ENCODE measurements at regions not wholly inside any gene's neighbourhood (a gene's known extent, or its start where the extent isn't known, plus 50 kb on each side); places are given as distances from the start of the nearest gene placed in this dataset.

DNA sequence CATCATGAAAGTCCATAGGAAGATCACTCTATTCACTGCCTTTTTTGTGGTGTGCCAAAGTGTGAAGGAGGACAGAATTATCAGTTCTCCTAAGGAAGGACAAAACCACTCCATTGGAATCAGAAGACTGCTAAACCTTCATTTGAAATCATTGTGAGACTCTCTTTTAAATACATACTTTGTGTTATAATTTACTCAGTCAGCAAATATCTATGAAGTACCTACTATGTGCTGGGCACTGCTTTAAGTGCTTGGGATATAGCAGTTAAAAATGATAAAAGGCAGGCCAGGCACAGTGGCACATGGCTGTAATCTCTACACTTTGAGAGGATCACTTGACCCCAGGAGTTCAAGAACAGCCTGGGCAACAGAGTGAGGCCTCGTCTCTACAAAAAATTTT is 692.3 kb downstream of the DSC3 start:
- Histone ChIP-seq H3K27ac (ENCODE audit: extremely low read length, insufficient read depth, low read length) (no peak overlapping the region), H4K20me1 (ENCODE audit: insufficient read depth, low read length) (no peaks in the 10 kb centered on the region), H3K9ac (ENCODE audit: insufficient read depth, low read depth, low read length) (no peak overlapping the region), H3K27me3 (ENCODE audit: control insufficient read depth in 1 of 2, insufficient read depth in 2 of 2, low read length in 2 of 2) (no peaks in the 10 kb centered on the region; a peak in 1 of 5 replicates), H3K4me1 (ENCODE audit: insufficient read depth, low read length) (no peaks in the 10 kb centered on the region), H3K4me3 (replicated peaks in 1 of 3; ENCODE audit: insufficient read depth in 1 of 3, low read depth in 2 of 3, low read length in 3 of 3) (no peak overlapping the region), H3K36me3 (replicated peaks in 1 of 2; ENCODE audit: control insufficient read depth in 1 of 2, insufficient read depth in 2 of 2, low read length in 2 of 2) (no peaks in the 10 kb centered on the region), H3K79me2 (ENCODE audit: insufficient read depth, low read length) (no peaks in the 10 kb centered on the region), H3K4me2 (ENCODE audit: low read depth, low read length) (no peak overlapping the region), H2AFZ (ENCODE audit: low read length) (no peak overlapping the region), H3K9me3 (ENCODE audit: low read length) (no peaks in the 10 kb centered on the region; the same call in 1 of the 2 replicates)
- intact Hi-C loops (cut with micrococcal nuclease; ENCODE audit: unreplicated experiment), result no loop called here
- POLR2A ChIA-PET, result no interaction called here
- BruUV-seq (replicated peaks), result no TSS peak
- ATAC-seq (no peak), DNase-seq (ENCODE audit: low spot score) (no peak), FAIRE-seq (no peak)
- in situ Hi-C loops (cut with HindIII; ENCODE audit: extremely low pct_ligation_motif_present, low pct_unique_long_range_greater_than_20kb), result no loop called here
- 0% methylated on average over 1 of the region's 1 CpG for WGBS (ENCODE audit: low lambda C conversion rate)
- CTCF ChIA-PET (ENCODE audit: low intra/inter-chr PET ratio, low total read pairs), result no interaction called here
- no peak for TF ChIP-seq ZNF501 (CRISPR knock-in tag; IDR thresholded peaks at IDR 0.05)
- TF ChIP-seq MAFK (conservative IDR thresholded peaks at IDR 0.05 in 1 of 2, IDR thresholded peaks at IDR 0.05 in 1 of 2; ENCODE audit: low read length in 2 of 2), result peak; percentile 66 to 83; a peak in 3 of 4 replicates
- no peak for TF ChIP-seq HNRNPLL (IDR thresholded peaks at IDR 0.05; ENCODE audit: low read depth, low read length, poor library complexity, severe bottlenecking)
- TF ChIP-seq TCF7L2 (IDR thresholded peaks at IDR 0.05; ENCODE audit: low read depth, low read length), result no peak
- TF ChIP-seq MAFF (IDR thresholded peaks at IDR 0.05; ENCODE audit: low read depth, low read length), result peak; percentile 74

DNA sequence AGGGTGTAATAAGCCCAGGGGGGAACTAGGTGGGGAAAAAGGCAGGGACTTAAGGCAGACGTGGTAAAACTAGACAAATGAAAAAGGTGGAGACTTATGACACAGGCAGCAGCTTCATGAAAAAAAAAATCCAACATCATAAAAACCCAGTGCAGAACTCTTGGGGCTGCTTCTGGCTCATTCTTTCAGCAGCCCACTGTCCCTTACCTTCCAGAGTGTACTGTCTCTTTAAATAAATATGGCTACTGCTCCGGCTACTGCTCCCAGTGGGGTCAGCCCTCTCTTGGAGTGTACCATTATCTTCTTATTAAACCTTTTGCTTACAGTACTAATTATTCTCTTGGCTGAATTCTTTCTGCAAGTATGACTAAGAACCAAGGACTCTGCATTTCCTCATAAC is 699.5 kb downstream of the DSC3 start:
- Histone ChIP-seq H3K9ac (ENCODE audit: insufficient read depth, low read depth, low read length) (no peak overlapping the region), H3K9me3 (ENCODE audit: low read length) (no peaks in the 10 kb centered on the region; the same call in 1 of the 2 replicates), H3K79me2 (ENCODE audit: insufficient read depth, low read length) (no peaks in the 10 kb centered on the region), H3K36me3 (replicated peaks in 1 of 2; ENCODE audit: control insufficient read depth in 1 of 2, insufficient read depth in 2 of 2, low read length in 2 of 2) (no peaks in the 10 kb centered on the region), H3K4me3 (replicated peaks in 1 of 3; ENCODE audit: insufficient read depth in 1 of 3, low read depth in 2 of 3, low read length in 3 of 3) (no peak overlapping the region), H2AFZ (ENCODE audit: low read length) (no peak overlapping the region), H3K27me3 (ENCODE audit: control insufficient read depth in 1 of 2, insufficient read depth in 2 of 2, low read length in 2 of 2) (no peaks in the 10 kb centered on the region), H3K27ac (ENCODE audit: extremely low read length, insufficient read depth, low read length) (no peak overlapping the region), H4K20me1 (ENCODE audit: insufficient read depth, low read length) (no peaks in the 10 kb centered on the region), H3K4me2 (ENCODE audit: low read depth, low read length) (no peak overlapping the region), H3K4me1 (ENCODE audit: insufficient read depth, low read length) (no peaks in the 10 kb centered on the region)
- DNase-seq (ENCODE audit: low spot score), result no peak
- intact Hi-C loops (cut with micrococcal nuclease; ENCODE audit: unreplicated experiment), result no loop called here
- in situ Hi-C loops (cut with HindIII; ENCODE audit: extremely low pct_ligation_motif_present, low pct_unique_long_range_greater_than_20kb), result no loop called here
- ChIA-PET CTCF (ENCODE audit: low intra/inter-chr PET ratio, low total read pairs) (no interaction called here), POLR2A (no interaction called here)
- whole genome bisulfite sequencing (ENCODE audit: low lambda C conversion rate), result 4% methylated on average over 2 of the region's 2 CpGs
- FAIRE-seq, result no peak
- BruUV-seq (replicated peaks), result no TSS peak
- no peak for ATAC-seq
- TF ChIP-seq ZNF660 (CRISPR knock-in tag; IDR thresholded peaks at IDR 0.05; ENCODE audit: borderline replicate concordance, low read depth), result no peak
- TF ChIP-seq, protein P1, sequence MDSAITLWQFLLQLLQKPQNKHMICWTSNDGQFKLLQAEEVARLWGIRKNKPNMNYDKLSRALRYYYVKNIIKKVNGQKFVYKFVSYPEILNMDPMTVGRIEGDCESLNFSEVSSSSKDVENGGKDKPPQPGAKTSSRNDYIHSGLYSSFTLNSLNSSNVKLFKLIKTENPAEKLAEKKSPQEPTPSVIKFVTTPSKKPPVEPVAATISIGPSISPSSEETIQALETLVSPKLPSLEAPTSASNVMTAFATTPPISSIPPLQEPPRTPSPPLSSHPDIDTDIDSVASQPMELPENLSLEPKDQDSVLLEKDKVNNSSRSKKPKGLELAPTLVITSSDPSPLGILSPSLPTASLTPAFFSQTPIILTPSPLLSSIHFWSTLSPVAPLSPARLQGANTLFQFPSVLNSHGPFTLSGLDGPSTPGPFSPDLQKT (CRISPR knock-in tag; IDR thresholded peaks at IDR 0.05; ENCODE audit: borderline replicate concordance), result no peak
- no peak for TF ChIP-seq FOXA3 (CRISPR knock-in tag; IDR thresholded peaks at IDR 0.05)
- TF ChIP-seq MAFF (IDR thresholded peaks at IDR 0.05; ENCODE audit: low read depth, low read length), result no peak
- no peak for TF ChIP-seq ZNF296 (CRISPR knock-in tag; conservative IDR thresholded peaks at IDR 0.05)
- TF ChIP-seq, protein P2, sequence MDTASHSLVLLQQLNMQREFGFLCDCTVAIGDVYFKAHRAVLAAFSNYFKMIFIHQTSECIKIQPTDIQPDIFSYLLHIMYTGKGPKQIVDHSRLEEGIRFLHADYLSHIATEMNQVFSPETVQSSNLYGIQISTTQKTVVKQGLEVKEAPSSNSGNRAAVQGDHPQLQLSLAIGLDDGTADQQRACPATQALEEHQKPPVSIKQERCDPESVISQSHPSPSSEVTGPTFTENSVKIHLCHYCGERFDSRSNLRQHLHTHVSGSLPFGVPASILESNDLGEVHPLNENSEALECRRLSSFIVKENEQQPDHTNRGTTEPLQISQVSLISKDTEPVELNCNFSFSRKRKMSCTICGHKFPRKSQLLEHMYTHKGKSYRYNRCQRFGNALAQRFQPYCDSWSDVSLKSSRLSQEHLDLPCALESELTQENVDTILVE (CRISPR knock-in tag; IDR thresholded peaks at IDR 0.05), result no peak
- TF ChIP-seq, protein P3, sequence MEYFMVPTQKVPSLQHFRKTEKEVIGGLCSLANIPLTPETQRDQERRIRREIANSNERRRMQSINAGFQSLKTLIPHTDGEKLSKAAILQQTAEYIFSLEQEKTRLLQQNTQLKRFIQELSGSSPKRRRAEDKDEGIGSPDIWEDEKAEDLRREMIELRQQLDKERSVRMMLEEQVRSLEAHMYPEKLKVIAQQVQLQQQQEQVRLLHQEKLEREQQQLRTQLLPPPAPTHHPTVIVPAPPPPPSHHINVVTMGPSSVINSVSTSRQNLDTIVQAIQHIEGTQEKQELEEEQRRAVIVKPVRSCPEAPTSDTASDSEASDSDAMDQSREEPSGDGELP (IDR thresholded peaks at IDR 0.05; ENCODE audit: borderline replicate concordance, low read depth), result no peak
- TF ChIP-seq MEIS2 (CRISPR knock-in tag; IDR thresholded peaks at IDR 0.05), result no peak
- TF ChIP-seq ATRX (CRISPR knock-in tag; IDR thresholded peaks at IDR 0.05; ENCODE audit: borderline replicate concordance), result no peak
- TF ChIP-seq ATF7 (IDR thresholded peaks at IDR 0.05), result no peak
- TF ChIP-seq ATF7 (CRISPR knock-in tag; IDR thresholded peaks at IDR 0.05), result no peak
